NCI-H774 (cell line): ENCODE measurements at regions not wholly inside any gene's neighbourhood (a gene's known extent, or its start where the extent isn't known, plus 50 kb on each side); places are given as distances from the start of the nearest gene placed in this dataset.

Source experiments
- DNase-seq: peaks from one replicate; lab custom pipeline; 2025; lab: John Stamatoyannopoulos, UW

DNA sequence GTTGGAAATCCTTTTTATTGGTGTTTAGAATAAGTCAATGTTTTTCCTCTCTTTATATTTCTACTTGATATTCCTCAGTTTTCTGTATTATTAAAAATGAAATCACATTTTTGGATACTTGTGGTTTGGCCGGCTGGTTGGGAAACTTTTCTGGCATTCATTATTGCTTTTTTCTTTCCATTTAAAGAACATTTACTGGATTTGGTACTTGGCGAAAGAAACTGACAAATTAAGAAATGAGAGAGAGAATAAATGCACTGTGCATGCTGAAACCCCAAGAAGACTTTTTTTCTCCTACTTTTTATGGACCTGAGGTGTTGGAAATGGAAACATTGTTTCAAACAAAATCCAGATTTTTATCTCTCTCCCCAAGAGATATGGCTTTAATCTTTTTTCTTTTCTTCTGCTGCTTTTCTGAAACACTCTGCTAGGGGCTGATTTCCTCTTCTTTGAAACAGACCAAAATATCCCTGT lies 128.4 kb downstream of the SNX18 start:
- DNase-seq: no peak

GRCh38 chr5:54644226-54644625 lies 126.7 kb downstream of the SNX18 start:
- DNase-seq: no peak

DNA sequence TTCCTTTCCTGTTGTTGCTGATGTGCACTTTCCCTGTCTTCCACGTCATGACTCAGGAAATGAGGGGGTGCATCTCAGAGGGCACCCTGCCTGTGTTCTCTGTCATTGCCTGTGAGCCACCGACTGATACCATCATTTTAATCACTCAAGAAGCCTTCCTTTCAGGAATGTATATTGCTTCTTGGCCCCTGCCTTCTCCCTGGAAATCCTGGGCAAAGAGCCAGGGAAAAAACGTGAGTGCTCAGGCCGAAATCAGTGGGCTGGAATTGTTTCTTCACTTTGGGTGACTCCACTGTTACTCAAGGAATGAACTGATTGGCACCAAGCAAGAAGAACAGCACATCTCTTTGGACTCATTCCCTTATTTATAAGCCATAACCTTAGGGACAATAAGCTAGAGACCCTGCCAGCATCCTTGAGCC lies 126.1 kb downstream of the SNX18 start:
- no peak for DNase-seq

DNA sequence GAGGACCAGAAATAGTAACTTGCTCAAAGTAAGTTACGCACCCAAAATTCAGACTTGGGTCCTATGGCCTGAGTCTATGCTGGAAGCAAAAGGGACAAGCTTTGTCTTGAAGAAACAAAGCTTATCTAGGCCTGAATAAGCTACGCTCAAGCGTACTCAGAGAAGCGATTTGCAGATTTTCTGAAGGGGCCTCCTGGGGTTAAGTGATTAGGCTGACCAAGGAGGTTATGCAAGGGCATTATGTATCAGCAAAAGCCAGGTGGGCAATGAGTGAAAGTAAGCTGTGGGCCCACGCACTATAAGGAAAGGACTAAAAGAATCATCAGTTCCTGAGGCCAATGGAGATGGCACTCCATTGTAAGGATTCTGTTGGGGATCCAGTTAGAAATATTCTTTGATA lies 122.1 kb downstream of the SNX18 start:
- no peak for DNase-seq

GRCh38 chr5:54638106-54638505 lies 120.5 kb downstream of the SNX18 start:
- no peak for DNase-seq

- no peak for DNase-seq
Measured at GRCh38 chr5:54637654-54638053, 120.1 kb downstream of the SNX18 start.

GRCh38 chr5:54634089-54634488 lies 116.5 kb downstream of the SNX18 start:
- no peak for DNase-seq

DNA sequence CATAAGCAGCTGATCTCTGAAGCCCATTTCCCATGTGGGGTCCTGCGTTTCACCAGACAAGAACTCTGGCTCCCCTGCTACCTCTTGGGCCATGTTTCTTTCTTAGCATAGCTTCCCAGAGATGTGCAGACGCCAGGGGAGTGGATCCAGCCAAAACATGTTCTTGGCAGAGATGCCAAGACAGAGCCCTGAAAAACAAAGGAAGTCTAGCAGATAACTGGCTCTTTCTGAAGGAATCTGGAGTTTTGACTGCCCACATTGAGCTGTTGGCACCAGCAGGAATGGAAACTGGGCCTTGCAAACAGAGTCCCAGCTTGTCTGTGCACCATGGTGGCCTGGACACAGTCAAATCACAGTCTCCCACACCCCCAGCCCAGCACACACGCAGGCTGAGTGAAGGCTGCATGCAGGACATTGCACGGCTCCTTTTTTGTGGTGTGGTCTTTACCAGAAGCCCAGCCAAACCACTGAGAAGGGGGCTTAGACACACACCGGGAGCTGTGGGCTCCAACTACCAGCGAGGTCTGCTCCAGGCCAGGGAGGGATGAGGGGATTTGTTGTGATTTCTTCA lies 114.7 kb downstream of the SNX18 start:
- DNase-seq: no peak

DNA sequence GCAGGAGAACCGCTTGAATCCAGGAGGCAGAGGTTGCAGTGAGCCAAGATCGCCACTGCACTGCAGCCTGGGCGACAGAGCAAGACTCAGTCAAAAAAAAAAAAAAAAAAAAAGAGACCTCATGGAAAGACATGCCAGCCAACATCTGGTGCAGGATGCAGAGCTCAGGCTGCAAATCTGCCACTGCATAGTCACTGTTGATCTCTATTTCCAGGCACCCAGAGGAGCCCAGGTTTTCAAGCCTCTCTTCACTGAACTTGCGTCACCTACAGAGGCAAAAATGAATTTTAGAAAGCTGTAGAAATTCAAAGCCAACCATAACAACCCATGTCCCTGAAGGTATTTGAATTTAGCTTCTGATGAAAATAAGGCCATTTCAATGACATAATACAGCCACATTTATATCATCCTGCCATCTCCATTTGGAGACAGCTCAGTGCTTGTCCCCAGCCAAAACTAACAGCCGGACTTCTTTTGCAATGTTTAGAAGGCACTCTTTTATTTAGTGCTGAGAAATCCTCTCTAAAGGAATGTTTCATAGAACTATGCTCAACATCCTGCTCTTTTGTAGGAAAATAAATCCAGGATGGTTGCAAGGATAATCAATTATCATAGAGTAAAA lies 113.3 kb downstream of the SNX18 start:
- no peak for DNase-seq

- DNase-seq: no peak
Measured at GRCh38 chr5:54629115-54629514, 111.6 kb downstream of the SNX18 start.

DNA sequence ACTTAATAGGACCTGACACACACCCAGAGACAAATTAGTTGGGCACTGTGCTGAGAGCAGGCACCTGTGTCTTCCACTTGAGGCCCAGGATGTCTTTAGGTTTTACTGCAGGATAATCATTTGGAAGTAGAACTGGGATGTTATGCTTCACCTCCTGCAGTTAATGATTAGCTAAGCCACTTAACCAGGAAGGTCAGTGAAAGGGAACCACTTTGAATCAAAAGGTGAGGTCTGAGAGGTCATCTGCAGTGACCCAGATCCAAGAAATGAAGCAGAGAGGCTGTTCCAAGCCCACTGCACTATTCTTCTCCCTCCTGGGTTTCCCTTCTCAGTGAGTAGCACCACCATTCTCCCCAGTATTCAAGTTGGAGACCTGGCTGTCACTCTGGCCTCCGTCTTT lies 110.5 kb downstream of the SNX18 start:
- no peak for DNase-seq

GRCh38 chr5:54626407-54626806 lies 108.8 kb downstream of the SNX18 start:
- DNase-seq: no peak

DNA sequence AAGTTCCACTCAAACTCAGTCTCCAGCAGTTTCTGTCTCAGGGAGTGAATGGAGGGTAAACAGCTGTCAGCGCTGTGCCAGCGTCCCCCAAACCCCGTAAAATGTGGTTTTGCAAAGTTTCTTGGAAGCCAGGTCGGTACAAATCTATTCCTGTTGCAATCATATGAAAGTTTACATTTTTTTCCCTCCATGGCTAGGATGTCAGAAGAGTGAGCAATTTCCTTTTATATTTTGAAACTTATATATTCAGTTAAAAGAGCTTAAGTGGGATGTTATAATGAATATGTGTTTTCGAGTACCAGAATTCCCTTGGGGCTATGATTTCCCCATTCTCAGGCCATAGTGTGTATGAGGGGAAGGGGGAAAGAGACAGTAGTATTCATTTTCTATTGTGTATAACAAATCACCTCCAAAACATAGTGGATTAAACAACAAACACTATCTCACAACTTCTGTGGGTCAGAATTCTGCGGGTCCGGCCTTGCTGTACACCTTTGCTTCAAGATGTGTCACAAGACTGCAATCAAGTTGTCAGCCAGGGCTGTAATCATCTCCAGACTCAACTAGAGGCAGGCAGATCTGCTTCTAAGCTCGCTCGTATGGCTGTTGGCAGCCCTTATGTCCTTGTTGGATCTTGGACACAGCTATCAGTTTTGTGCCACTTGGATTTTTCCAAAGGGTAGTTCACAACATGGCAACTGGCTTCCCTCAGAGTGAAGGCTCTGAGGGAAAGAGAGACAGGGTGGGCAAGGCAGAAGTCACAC lies 107.4 kb downstream of the SNX18 start:
- DNase-seq: no peak

DNA sequence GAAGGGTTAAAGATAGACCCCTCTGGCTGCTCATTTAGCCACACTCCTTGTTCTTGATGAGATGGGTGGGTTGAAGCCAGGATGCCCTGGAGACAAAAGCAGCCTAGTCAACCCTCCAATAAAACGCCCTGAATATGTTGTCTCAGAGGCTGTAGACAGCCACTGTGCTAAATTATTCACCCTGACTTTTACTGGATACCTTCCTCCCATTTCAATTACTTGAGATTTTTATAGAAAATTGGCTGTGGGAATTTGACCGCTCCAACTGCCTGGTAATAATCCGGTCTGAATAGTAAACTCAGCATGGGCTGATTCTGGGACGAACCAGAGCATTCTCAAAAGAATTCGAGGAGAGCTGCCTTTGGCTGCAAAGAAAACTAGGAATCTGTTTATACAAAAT lies 104.2 kb downstream of the SNX18 start:
- no peak for DNase-seq

DNA sequence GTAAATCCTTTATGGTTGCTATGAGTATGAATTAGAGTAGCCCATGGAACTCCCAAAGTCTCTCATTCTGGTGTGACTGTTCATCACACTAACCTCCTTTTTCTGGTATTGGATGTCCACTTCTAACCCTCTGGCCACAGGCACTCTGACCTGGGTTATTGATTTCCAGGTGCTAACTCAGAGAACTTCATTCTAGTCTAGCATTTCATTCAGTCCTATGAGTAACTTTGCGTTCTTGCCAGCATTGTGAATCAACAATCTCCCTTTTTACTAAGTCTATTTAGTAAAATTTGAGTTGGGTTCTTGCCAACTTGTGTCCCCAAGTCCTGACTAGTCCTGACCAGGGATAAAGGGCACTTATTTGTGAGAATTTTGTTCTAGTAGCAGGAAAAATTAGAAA lies 103.5 kb downstream of the SNX18 start:
- DNase-seq: no peak

- DNase-seq: no peak
Measured at GRCh38 chr5:54620141-54620933, 102.8 kb downstream of the SNX18 start.

GRCh38 chr5:54619731-54620130 lies 102.2 kb downstream of the SNX18 start:
- no peak for DNase-seq

DNA sequence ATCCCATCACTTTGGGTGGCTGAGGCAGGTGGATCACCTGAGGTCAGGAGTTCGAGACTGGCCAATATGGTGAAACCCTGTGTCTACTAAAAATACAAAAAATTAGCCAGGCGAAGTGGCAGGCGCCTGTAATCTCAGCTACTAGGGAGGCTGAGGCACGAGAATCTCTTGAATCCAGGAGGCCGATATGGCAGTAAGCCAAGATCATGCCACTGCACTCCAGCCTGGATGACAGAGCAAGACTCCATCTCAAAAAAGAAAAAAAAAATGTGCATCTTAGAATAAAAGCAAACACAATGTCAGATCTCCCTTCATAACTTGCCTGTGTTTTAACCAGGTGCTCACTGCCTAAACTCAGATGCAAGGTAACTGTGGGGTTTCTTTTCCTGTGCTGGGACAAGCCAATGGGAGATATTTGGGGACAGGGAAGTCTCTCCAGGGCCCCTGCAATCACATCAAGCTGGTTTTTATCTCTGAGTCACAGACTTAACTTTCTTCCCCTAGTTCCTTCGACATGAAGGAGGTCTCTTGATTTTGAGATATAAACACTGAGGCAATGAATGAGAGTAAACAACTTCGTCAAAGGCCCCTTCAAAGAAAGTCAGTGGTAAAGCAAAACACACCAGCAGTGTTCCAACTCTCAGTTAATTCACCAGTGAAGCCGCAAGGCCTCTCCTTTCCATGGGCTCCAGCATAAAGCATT lies 99.1 kb downstream of the SNX18 start:
- DNase-seq: no peak

GRCh38 chr5:54616031-54616430 lies 98.5 kb downstream of the SNX18 start:
- no peak for DNase-seq

GRCh38 chr5:54615381-54615780 lies 97.8 kb downstream of the SNX18 start:
- no peak for DNase-seq

GRCh38 chr5:54612711-54613110 lies 95.2 kb downstream of the SNX18 start:
- DNase-seq: no peak
